ENCODE measurements at regions not wholly inside any gene's neighbourhood (a gene's known extent, or its start where the extent isn't known, plus 50 kb on each side); places are given as distances from the start of the nearest gene placed in this dataset.
"Not testable (repeated sequence)": the region's sequence is repeated elsewhere in the genome, so short reads cannot be mapped to it uniquely, and the experiment has no call there.

DNA sequence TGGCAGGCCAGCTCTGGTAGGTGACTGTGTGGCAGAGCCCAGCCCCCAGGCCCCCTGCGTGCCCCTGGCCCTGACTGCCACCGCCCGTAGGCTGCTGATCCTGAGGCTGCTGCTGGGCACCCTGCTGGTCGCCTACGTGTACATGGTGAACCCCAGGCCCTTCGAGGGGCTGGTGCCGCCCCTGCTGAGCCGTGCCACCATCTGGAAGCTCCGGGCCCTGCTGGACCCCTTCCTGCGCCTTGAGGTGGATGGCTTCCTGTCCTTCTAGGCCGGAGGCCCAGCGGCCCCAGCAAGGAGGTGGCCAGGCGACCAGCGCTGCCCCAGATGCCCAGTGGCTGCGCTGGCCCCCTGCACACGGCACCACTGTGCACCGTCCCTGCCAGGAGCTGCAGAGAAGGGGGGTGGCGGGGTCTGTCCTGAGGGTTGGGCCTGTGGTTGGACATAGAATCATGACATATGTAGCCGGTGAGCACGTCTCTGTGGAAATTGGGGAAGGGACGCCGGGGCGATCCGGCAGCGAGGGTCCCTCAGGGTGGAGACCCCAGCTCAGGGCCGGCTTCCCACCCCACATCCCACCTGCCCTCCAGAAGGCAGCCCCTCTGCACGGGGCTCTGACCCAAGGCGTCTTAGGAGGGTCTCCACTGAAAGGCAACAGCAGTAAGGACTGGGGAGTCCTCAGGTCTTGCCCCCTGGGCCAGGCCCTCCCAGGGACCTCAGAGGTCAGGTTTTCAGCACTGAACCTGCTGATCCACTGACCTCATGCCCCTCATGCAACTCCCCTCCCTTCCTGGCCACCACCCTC is 185.4 kb downstream of the IGLL1 start:
- no peak for DNase-seq (ENCODE audit: low spot score)

DNA sequence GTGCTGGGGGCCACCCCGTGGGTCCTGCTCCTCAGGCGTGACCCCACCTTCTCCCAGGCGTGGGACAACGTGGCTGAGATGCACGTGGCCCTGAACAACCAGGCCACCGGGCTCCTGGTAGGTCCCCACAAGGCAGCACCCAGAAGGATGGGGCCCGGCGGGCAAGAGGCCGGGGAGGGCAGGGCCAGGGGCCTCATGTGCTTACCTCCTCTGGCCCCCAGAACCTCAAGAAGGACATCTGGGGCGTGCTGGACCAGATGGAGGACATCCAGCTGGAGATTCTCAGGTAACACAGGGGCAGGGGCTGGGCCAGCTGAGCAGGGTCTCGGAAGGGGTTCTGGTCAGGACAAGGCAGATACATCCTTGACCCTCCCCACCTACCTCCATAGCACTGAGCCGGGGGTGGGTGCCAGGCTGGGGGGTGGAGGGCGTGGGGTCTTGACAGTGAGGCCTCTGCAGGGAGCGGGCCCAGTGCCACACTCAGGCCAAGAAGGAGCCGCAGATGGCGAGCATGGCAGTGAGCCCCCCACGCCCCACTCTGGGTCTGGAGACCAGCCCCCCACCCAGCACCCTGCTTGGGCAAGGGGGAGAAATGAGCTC is 186.3 kb downstream of the IGLL1 start:
- DNase-seq (ENCODE audit: low spot score) = no peak

DNA sequence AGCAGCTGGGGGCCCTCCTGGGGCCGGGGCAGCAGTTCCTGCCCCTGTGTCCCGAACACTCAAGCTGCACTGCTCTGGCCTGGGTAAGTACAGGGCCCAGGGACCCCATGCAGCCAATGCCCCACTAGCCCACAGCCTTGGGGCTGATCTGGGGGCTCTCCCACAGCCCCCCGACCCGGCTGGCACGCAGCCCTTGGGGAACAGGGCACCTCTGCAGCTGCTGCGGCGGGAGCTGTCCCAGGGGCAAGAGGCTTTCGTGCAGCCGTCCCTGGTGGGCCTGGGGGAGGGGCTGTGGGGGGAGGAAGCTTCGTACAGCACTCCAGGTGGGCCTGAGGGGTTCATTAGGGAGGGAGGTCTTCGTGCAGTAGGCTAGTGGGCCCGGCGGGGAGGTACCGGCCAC is 186.9 kb downstream of the IGLL1 start:
- DNase-seq (ENCODE audit: low spot score) = not testable (repeated sequence)

- DNase-seq (ENCODE audit: low spot score) = no peak
These were observed 187.5 kb downstream of the IGLL1 start for GRCh38 chr22:23392420-23393121.

DNA sequence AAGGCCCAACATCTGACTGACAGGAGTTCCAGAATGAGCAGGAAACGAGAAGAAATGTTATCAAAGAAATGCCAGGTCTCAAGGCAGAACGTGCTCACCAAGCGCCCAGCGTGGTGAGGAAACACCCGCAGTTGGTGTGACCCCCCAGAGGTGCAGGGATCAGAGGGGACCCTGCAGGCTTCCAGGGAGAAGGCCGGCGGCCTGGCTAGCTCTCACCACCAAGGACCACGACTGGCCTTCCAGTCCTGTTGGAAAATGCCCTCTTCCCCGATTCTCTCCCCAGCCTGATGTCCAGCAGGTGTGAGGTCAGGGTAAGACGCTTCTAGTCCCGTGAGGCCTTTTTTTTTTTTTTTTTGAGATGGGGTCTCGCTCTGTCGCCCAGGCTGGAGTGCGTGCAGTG is 189.1 kb downstream of the IGLL1 start:
- no peak for DNase-seq (ENCODE audit: low spot score)

DNA sequence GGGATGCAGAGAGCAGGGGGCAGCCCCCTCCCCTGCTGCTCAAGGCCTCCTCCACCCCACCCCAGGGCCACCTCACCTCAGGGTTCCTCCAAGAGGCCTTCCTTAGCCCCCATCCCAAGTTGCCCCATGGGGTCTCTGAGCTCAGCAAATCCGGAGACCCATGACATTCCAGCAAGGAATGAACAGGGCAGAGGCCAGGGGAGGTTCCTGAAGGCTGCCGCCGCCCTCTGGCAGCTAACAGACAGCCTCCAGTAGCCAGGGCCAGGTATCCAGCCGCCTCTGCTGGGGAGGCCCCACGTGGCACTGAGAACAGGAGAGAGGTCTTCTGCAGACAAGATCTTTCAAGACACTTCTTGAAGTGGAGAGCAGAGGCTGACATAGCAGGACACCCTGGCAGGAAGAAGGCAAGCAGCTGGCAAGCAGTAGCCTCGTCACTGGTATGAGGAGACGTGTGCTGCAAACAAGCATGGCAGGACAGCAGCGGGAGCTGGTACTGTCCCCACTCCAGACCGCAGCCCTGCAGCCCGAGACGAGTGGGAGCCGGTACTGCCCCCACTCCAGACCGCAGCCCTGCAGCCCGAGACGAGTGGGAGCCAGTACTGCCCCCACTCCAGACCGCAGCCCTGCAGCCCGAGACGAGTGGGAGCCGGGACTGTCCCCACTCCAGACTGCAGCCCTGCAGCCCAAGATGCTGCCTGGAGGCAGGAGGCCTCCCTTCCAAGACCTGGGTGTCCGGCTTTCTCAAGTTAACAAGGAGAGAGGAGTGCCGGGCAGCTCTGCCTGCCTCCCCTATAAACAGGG is 190.6 kb downstream of the IGLL1 start:
- no peak for DNase-seq (ENCODE audit: low spot score)

DNA sequence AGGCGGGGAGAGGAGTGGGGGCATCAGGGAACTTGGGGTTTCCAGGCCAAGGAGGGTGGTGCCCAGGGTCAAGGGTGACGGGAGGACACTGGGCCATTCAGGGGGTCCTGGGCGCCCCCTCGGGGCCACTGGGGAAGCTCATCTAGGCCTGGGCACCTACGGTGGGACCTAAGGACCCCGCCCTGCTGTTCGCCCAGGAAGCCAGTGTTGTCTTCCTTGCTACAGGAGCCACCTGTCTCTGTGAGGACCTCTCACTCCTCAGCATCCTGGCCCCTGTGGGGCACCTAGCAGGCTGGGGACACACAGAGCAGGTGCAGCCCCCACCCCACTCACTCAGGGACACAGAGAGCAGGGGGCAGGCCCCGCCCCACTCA is 191.6 kb downstream of the IGLL1 start:
- DNase-seq (ENCODE audit: low spot score) = no peak

GRCh38 chr22:23387827-23388516 is 192.1 kb downstream of the IGLL1 start:
- no peak for DNase-seq (ENCODE audit: low spot score)

DNA sequence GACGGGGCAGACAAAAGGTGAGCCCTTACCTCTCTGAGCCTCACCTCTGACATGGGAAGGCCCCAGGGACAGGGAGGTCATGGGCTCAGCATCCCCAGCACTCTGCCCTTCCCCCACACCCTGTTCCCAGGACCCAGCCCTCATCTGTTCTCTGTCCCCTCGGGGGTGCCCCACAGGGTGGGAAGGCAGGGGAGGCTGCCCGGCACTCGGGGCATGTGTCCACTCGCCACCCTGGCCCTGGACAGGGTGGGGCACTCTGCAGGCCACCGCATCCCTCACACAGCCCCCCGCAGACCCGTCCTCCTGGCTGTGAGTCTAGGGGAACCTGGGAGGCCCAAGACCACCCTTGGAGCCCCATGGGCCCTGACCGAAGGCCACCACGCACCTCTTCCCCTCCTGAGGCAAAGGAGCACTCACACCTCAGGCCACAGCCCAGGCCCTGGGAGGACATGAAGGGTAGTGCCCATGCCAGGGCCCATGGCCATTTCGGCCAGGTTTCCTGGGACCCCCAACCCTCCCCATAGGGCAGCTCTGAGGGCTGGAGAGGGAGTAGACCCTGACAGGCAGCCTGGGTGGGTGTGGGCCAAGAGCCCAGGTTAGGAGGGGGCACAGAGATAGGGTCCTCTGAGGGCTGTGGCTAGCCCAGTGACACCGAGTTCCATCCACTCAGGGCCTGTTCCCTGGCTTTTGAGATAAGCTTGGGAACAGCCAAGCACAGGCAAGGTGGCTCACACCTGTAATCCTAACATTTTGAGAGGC is 193.1 kb downstream of the IGLL1 start:
- DNase-seq (ENCODE audit: low spot score) = no peak

DNA sequence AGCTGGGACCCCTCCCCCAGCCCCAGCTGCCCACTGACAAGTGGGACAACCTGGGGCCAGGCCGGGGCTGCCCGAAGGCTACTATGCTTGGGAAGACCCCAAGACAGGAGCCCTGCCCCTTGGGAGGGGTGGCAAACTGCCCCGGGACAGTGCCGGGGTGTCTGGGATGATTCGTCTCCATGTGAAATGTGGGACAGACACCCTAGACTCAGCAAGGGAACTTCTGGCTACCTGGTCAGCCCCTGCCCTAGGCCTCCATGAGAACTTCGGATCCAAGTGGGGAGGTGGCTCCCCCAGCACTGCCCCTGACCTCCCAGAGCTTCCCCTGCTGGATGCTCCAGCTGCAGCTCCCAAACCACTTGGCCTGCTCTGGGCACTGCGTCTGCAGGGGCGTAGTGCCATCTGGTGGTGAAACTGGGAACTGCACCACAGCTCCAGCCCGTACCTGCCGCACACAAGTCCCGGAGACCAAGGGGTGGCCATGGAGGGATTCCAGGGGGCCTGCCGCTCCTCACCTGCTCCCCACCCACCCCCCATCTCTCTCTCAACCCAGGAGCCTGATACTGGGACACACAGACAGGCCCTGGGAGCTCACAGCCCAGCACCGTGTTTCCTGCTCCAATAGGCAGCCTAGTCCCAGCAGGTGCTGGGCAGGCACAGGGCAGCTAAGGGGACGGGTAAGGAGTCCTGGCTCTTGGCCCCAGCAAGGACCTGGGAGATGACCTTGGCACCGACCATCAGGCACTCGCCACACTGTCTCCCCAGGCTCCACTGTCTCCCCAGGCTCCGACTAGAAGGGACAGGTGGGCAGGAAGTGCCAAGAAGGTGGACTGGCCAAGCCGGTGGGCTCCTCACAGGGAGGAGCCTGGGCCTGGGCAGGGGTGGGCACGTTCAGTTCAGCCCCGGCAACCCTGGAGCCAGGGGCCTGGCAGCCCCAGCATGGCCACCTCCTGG is 194.1 kb downstream of the IGLL1 start:
- peak; percentile 93 for DNase-seq (ENCODE audit: low spot score)

GRCh38 chr22:23384923-23385677 is 195.0 kb downstream of the IGLL1 start:
- no peak for DNase-seq (ENCODE audit: low spot score)

- DNase-seq (ENCODE audit: low spot score) = no peak
These were observed 195.7 kb downstream of the IGLL1 start for GRCh38 chr22:23384431-23384830.

DNA sequence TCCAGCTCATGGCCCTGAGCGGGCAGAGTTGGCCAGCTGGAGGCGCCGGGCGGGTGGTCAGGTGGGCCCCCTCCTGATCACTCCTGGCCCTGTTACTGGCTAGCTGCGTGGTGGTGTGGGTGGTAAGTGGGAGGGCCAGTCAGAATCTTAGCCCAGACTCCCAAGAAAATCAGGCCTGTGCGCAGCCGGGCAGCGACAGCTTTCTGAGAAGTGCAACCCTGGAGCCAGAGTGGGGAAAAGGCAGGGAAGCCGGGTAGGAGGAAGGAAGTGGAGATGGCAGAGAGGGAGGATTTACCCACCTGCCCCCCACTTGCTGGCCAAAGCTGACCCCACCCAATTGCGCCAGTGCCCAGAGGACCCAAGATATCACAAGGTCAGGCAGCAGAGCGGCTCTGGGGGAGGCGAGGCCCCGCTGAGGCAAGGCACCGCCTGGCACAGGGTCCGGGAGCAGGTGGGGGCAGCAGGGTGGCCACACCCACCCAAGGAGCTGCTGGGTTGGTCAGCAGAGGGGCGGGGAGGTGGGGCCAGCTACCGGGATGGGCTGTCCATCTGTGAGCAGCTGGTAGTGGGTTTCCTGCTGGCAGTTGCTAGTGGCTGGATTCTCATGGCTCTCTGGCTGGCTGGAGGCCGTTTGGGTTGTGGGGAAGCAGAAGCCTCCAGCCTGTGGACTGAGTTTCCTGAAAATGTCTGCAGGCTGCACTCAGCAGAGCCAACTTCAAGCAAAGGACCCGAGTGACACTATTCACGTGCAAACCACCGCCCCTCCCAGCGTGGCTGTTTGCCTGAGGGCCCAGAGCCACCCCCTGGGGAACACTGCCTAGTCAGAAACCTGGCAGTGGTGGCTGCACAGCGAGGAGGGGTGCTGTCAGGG is 196.4 kb downstream of the IGLL1 start:
- DNase-seq (ENCODE audit: low spot score) = no peak

DNA sequence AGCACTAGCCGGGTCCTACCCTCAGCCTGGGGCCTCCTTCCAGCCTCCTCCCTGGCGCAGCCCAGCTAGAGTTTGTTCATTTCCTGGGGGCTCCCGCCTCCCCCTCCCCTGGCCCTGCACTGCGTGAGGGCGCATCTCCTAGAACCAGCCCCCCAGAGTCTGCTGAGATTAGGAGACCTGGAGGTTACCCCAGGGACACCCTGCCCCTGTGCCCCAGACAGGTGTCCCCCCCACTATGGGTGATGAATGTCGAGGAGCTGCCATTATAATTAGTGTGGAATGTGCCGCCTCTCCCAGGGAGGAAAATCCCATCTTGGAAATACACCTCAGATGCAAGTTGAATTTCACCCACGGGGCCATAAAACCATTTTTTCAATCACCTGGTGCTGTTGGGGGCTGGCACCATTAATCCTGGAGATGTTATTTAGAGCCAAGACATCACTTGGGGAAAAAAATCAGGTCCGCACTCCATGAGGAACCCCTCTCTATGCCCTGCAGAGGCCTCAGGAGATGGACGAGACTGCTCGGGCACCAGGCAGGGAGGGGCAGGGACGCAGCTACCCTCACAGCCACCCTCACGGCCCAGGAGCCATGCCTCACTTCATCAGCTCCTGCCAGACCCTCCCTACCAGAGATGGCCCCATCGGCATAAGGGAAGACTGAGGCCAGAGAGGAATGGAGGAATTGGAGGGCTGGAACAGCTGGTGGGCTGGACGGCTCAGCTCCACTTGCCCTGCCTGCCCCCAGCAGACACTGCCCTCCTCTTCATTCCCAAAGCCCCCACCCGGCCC is 197.5 kb downstream of the IGLL1 start:
- no peak for DNase-seq (ENCODE audit: low spot score)

DNA sequence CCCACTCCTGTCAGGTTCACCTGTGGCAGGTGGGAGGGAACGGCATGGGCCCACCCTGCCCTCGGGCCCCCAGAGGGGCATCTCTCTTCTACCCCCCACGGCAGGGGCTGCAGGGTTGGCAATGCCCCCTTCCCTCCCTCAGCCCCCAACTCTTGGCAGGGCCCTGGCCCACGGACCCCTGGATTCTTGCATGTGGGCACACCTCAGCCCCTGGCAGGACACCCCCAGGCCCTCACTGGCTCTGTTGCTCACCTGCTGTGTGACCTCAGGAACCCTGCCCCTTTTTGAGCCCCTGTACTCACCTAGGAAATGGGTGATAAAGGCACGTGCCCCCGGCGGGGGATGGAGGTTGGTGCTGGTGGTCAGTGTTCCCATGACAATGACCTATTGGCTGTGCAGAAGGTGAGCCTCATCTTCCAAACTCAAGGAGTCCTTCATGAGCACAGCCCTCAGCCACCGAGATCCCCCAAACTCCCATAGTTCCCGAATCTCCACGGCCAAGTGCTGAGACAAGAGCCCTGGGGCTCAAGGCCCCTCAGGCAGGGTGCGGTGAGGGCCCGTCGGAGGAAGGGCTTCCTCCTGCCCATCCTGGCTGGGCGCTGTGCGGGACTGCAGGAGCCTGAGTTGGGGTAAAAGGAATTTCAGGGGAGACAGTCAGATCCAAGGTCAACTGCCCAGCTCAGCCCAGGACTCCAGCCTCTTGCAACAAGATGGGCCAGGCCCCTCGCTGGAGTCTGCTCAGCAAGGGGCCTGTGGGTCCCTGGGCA is 198.2 kb downstream of the IGLL1 start:
- DNase-seq (ENCODE audit: low spot score) = no peak

DNA sequence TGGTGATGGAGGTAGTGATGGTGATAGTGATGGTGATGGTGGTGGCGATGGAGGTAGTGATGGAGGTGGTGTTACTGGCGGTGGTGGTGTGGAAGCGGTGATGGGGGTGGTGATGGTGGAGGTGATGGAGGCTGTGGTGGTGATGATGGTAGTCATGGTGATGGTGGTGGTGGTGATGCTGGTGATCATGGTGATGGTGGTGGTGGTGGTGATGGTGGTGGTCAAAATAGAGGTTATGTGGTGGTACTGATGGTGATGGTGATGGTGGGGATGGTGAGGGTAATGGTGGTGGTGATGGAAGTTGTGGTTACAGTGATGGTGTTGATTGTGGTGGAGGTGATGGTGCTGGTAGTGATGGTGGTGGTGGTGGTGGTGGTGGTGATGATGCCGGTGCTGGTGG is 199.2 kb downstream of the IGLL1 start:
- no peak for DNase-seq (ENCODE audit: low spot score)

- DNase-seq (ENCODE audit: low spot score) = no peak
These were observed 199.9 kb downstream of the IGLL1 start for GRCh38 chr22:23380230-23380573.
